Peyer's patch (tissue), 4 donors: ENCODE measurements at regions not wholly inside any gene's neighbourhood (a gene's known extent, or its start where the extent isn't known, plus 50 kb on each side); places are given as distances from the start of the nearest gene placed in this dataset.

Experiments
- DNase-seq, 3 donors: peaks; one replicate each; pipeline ENCODE4 v3.0.0-alpha.2; 2017 to 2019
- H3K27ac ChIP-seq, 4 donors: fragments of 200-600 bp; sonication (generic); one replicate each; pipeline ENCODE4 v1.5.1; 2016 to 2019
- H3K27me3 ChIP-seq, 2 donors: fragments of 200-600 bp; sonication (generic); one replicate each; pipeline ENCODE4 v1.5.1; 2019
- H3K36me3 ChIP-seq, 3 donors: fragments of 200-600 bp; sonication (generic); one replicate each; pipeline ENCODE4 v1.5.1; 2016 to 2019
- H3K4me1 ChIP-seq, 4 donors: fragments of 200-600 bp; sonication (generic); one replicate each; pipeline ENCODE4 v1.5.1; 2016 to 2019
- H3K4me3 ChIP-seq, 4 donors: fragments of 200-600 bp; sonication (generic); 1 replicate in 3 of 4; 2 replicates in 1 of 4; pipeline ENCODE4 v1.5.1; 2016 to 2019; ENCODE audit warnings: mild to moderate bottlenecking in 1 of 4
- H3K9me3 ChIP-seq, 4 donors: fragments of 200-600 bp; sonication (generic); one replicate each; pipeline ENCODE4 v1.5.1; 2016 to 2019; ENCODE audit warnings: mild to moderate bottlenecking in 1 of 4
- CTCF ChIP-seq, 6 experiments: fragments of 450-650 bp in 4 of 6; fragments of 200-600 bp in 2 of 6; sonication (generic) in 1 of 6; IDR thresholded peaks; one replicate each; pipeline ENCODE4 v1.5.1; 2017 to 2019; ENCODE audit warnings: antibody characterized with exemption in 6 of 6, mild to moderate bottlenecking in 3 of 6, moderate library complexity in 1 of 6
- POLR2A ChIP-seq, 2 donors: fragments of 450-650 bp; IDR thresholded peaks; one replicate each; pipeline ENCODE4 v1.5.1; 2017; ENCODE audit warnings: antibody characterized with exemption in 2 of 2, mild to moderate bottlenecking in 2 of 2, moderate library complexity in 2 of 2
- small RNA-seq, 2 donors: library from RNA; depleted of rRNA; stranded (forward); fragments of <200 nt; gene quantifications; one replicate each; pipeline ENCODE3, GENCODE V24; 2016

DNA sequence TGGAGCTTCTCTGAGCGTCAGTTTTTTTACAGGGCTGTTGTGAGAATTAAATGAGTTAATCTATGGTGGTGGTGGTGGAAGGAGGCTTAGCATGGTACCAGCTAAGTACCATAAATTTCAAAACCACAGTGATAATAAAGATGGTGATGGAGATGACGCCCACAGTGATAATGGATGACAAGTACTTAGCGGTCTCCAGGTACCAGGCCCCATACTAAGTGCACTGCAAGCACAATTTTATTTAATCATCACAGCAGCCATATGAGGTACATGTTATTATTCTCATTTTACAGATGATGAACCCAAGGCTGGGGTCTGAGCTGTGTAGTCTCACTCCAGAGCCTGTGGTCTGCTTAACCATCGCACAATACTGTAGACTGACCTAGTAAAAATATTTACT is 75.1 kb downstream of the PAX1 start:
- TF ChIP-seq POLR2A (IDR thresholded peaks at IDR 0.05), result no peak
- no peak for TF ChIP-seq CTCF (IDR thresholded peaks at IDR 0.05)
- Histone ChIP-seq H3K9me3 (no peaks in the 10 kb centered on the region), H3K4me1 (no peaks in the 10 kb centered on the region), H3K4me3 (no peak overlapping the region), H3K36me3 (no peaks in the 10 kb centered on the region), H3K27me3 (no peaks in the 10 kb centered on the region), H3K27ac (no peak overlapping the region)
- DNase-seq, result no peak

Small RNA genes in the stretch of these regions (small RNA-seq; reads per million reads assigned to genes)
- 0 reads per million in 2 donors for gene AL121912.1
